HL-60 (cell line): ENCODE measurements at regions not wholly inside any gene's neighbourhood (a gene's known extent, or its start where the extent isn't known, plus 50 kb on each side); places are given as distances from the start of the nearest gene placed in this dataset.

Experiments
- DNase-seq, 2 experiments: peaks; one replicate each; pipeline ENCODE4 v3.0.0-alpha.2; 2010 to 2020; ENCODE audit warnings: low read depth in 1 of 2, low spot score in 1 of 2
- H3K27ac ChIP-seq: fragments of 250-450 bp; sonication (Bioruptor Pico); replicated peaks from 2 replicates; pipeline ENCODE4 v1.5.1; 2020; ENCODE audit warnings: mild to moderate bottlenecking, moderate library complexity
- H3K27me3 ChIP-seq: fragments of 250-450 bp; sonication (Bioruptor Pico); 2 replicates; pipeline ENCODE4 v1.5.1; 2021; ENCODE audit warnings: mild to moderate bottlenecking, moderate library complexity; ENCODE audit not compliant: insufficient read depth, poor library complexity, severe bottlenecking
- H3K4me3 ChIP-seq: replicated peaks from 2 replicates; pipeline ENCODE4 v1.5.1; 2011; ENCODE audit warnings: mild to moderate bottlenecking, control low read depth, low read length; ENCODE audit not compliant: insufficient read depth
- CTCF ChIP-seq: IDR thresholded peaks from one replicate; pipeline ENCODE4 v1.5.1; 2011; ENCODE audit warnings: low read length, control low read depth, inconsistent platforms; ENCODE audit not compliant: insufficient read depth
- GABPA ChIP-seq: IDR thresholded peaks from 2 replicates; pipeline ENCODE4 v1.6.1; 2012; ENCODE audit warnings: low read depth
- POLR2AphosphoS5 ChIP-seq: IDR thresholded peaks from 2 replicates; pipeline ENCODE4 v1.6.1; 2012; ENCODE audit warnings: low read depth
- REST ChIP-seq: IDR thresholded peaks from 2 replicates; pipeline ENCODE4 v1.6.1; 2012; ENCODE audit warnings: low read depth; ENCODE audit not compliant: insufficient replicate concordance
- SPI1 ChIP-seq: IDR thresholded peaks from 2 replicates; pipeline ENCODE4 v1.6.1; 2012; ENCODE audit warnings: low read depth, mild to moderate bottlenecking, borderline replicate concordance

GRCh38 chr6:9554323-9554722, 860.6 kb downstream of the TFAP2A start:
- TF ChIP-seq GABPA = no peak
- no peak for TF ChIP-seq REST
- no peak for TF ChIP-seq SPI1
- no peak for TF ChIP-seq POLR2AphosphoS5
- TF ChIP-seq CTCF = no peak
- no peaks in the 10 kb centered on the region for H3K27me3 ChIP-seq
- H3K27ac ChIP-seq = no peak overlapping the region
- no peak overlapping the region for H3K4me3 ChIP-seq
- DNase-seq = no peak

GRCh38 chr6:9553002-9553401, 861.9 kb downstream of the TFAP2A start:
- DNase-seq = no peak
- no peaks in the 10 kb centered on the region for H3K27me3 ChIP-seq
- no peak overlapping the region for H3K27ac ChIP-seq
- H3K4me3 ChIP-seq = no peak overlapping the region
- TF ChIP-seq POLR2AphosphoS5 (no peak), GABPA (no peak), SPI1 (no peak), REST (no peak), CTCF (no peak)

- Histone ChIP-seq H3K4me3 (no peak overlapping the region), H3K27me3 (no peaks in the 10 kb centered on the region), H3K27ac (no peak overlapping the region)
- DNase-seq = no peak
- TF ChIP-seq REST (no peak), CTCF (no peak), SPI1 (no peak), POLR2AphosphoS5 (no peak), GABPA (no peak)
Observed at GRCh38 chr6:9543649-9544048, 871.2 kb downstream of the TFAP2A start.
